Smooth muscle cell (in vitro differentiated cells): ENCODE measurements at regions not wholly inside any gene's neighbourhood (a gene's known extent, or its start where the extent isn't known, plus 50 kb on each side); places are given as distances from the start of the nearest gene placed in this dataset.
"Not testable (repeated sequence)": the region's sequence is repeated elsewhere in the genome, so short reads cannot be mapped to it uniquely, and the experiment has no call there.

ENCODE experiments used
- DNase-seq: peaks from one replicate; lab custom pipeline; 2025; ENCODE audit not compliant: unreplicated experiment; lab: John Stamatoyannopoulos, UW
- H2AFZ ChIP-seq: fragments of 200-600 bp; sonication (generic); 2 replicates; pipeline ENCODE4 v1.6.0; 2016; ENCODE audit warnings: antibody characterized with exemption, low read depth, mild to moderate bottlenecking
- H3F3A ChIP-seq: fragments of 200-600 bp; sonication (generic); 2 replicates; pipeline ENCODE4 v1.6.0; 2017; ENCODE audit warnings: antibody characterized with exemption, low read depth
- H3K27ac ChIP-seq: fragments of 200-600 bp; sonication (generic); 2 replicates; pipeline ENCODE4 v1.5.1; 2016; ENCODE audit warnings: low read depth, mild to moderate bottlenecking
- H3K27me3 ChIP-seq: fragments of 200-600 bp; sonication (generic); 2 replicates; pipeline ENCODE4 v1.6.1; 2016; ENCODE audit warnings: low read depth, mild to moderate bottlenecking
- H3K36me3 ChIP-seq: fragments of 200-600 bp; sonication (generic); 2 replicates; pipeline ENCODE4 v1.5.1; 2016; ENCODE audit warnings: low read depth
- H3K4me1 ChIP-seq: fragments of 200-600 bp; sonication (generic); 2 replicates; pipeline ENCODE4 v1.5.1; 2016; ENCODE audit warnings: low read depth
- H3K4me2 ChIP-seq: fragments of 200-600 bp; sonication (generic); 2 replicates; pipeline ENCODE4 v1.6.0; 2016; ENCODE audit warnings: mild to moderate bottlenecking
- H3K4me3 ChIP-seq: fragments of 200-600 bp; sonication (generic); 2 replicates; pipeline ENCODE4 v1.5.1; 2016; ENCODE audit warnings: mild to moderate bottlenecking
- H3K79me2 ChIP-seq: fragments of 200-600 bp; sonication (generic); 2 replicates; pipeline ENCODE4 v1.6.0; 2016; ENCODE audit warnings: low read depth, mild to moderate bottlenecking
- H3K9ac ChIP-seq: fragments of 200-600 bp; sonication (generic); 2 replicates; pipeline ENCODE4 v1.6.0; 2016; ENCODE audit warnings: low read depth
- H3K9me3 ChIP-seq: fragments of 200-600 bp; sonication (generic); replicated peaks from 2 replicates; pipeline ENCODE4 v1.5.1; 2016; ENCODE audit warnings: low read depth
- H4K20me1 ChIP-seq: fragments of 200-600 bp; sonication (generic); 2 replicates; pipeline ENCODE4 v1.6.0; 2016; ENCODE audit warnings: low read depth
- CTCF ChIP-seq: fragments of 200-600 bp; sonication (generic); IDR thresholded peaks from 2 replicates; pipeline ENCODE4 v1.5.1; 2017; ENCODE audit warnings: borderline replicate concordance, mild to moderate bottlenecking, antibody characterized with exemption; ENCODE audit not compliant: insufficient read depth, poor library complexity, severe bottlenecking
- WGBS: methylation state at CpG from one replicate; pipeline ENCODE4 v1.1.7; 2016; ENCODE audit warnings: low lambda C conversion rate; 5-methylcytosine and 5-hydroxymethylcytosine counted together

- 87% methylated on average over 2 of the region's 2 CpGs for WGBS
- no peak for TF ChIP-seq CTCF
- Histone ChIP-seq H3K9me3 (no peaks in the 10 kb centered on the region), H3K27ac (no peak overlapping the region), H3K9ac (no peak overlapping the region), H3K27me3 (no peaks in the 10 kb centered on the region), H3K4me2 (no peak overlapping the region), H4K20me1 (no peaks in the 10 kb centered on the region), H3K4me3 (no peak overlapping the region), H3F3A (no peaks in the 10 kb centered on the region), H3K36me3 (no peaks in the 10 kb centered on the region), H3K4me1 (no peaks in the 10 kb centered on the region), H2AFZ (no peak overlapping the region), H3K79me2 (no peaks in the 10 kb centered on the region)
- no peak for DNase-seq
These were observed 501.7 kb downstream of the UTRN start for GRCh38 chr6:144786825-144787224.

- Histone ChIP-seq H3K4me3 (no peak overlapping the region), H3K9ac (no peak overlapping the region), H3K4me1 (no peaks in the 10 kb centered on the region), H3F3A (no peaks in the 10 kb centered on the region), H3K27me3 (no peaks in the 10 kb centered on the region), H3K4me2 (no peak overlapping the region), H3K27ac (no peak overlapping the region), H4K20me1 (no peaks in the 10 kb centered on the region), H2AFZ (no peak overlapping the region), H3K9me3 (no peaks in the 10 kb centered on the region), H3K36me3 (no peaks in the 10 kb centered on the region), H3K79me2 (no peaks in the 10 kb centered on the region)
- WGBS = 97% methylated on average over 4 of the region's 4 CpGs
- no peak for TF ChIP-seq CTCF
- DNase-seq = no peak
These were observed 508.6 kb downstream of the UTRN start for GRCh38 chr6:144793744-144794143.

- 95% methylated on average over 2 of the region's 2 CpGs for WGBS
- not testable (repeated sequence) for H3K4me3 ChIP-seq, H3K4me1 ChIP-seq, DNase-seq, H3K36me3 ChIP-seq, H3K4me2 ChIP-seq, H3K27ac ChIP-seq, H3K79me2 ChIP-seq, H3K27me3 ChIP-seq, H3K9ac ChIP-seq, H3K9me3 ChIP-seq, H4K20me1 ChIP-seq, H3F3A ChIP-seq, H2AFZ ChIP-seq
These were observed 509.9 kb downstream of the UTRN start for GRCh38 chr6:144795022-144795421.

GRCh38 chr6:144796070-144796469 is 510.9 kb downstream of the UTRN start:
- Histone ChIP-seq H4K20me1 (no peaks in the 10 kb centered on the region), H3F3A (no peaks in the 10 kb centered on the region), H3K27me3 (no peaks in the 10 kb centered on the region), H2AFZ (no peak overlapping the region), H3K4me2 (no peak overlapping the region), H3K36me3 (no peaks in the 10 kb centered on the region), H3K9ac (no peak overlapping the region), H3K27ac (no peak overlapping the region), H3K4me3 (no peak overlapping the region), H3K4me1 (no peaks in the 10 kb centered on the region), H3K9me3 (no peaks in the 10 kb centered on the region), H3K79me2 (no peaks in the 10 kb centered on the region)
- TF ChIP-seq CTCF = no peak
- 100% methylated on average over 2 of the region's 2 CpGs for WGBS
- DNase-seq = no peak
